Fibroblast of lung (primary cell): ENCODE measurements at regions not wholly inside any gene's neighbourhood (a gene's known extent, or its start where the extent isn't known, plus 50 kb on each side); places are given as distances from the start of the nearest gene placed in this dataset.

Experiments used
- EZH2 ChIP-seq: IDR thresholded peaks from 2 replicates; pipeline ENCODE4 v1.5.1; 2012; ENCODE audit warnings: low read length, control low read depth, mild to moderate bottlenecking; ENCODE audit errors: missing control alignments
- TF ChIP-seq, protein P1 (sequence below), 2 donors: IDR thresholded peaks in 1 of 2; conservative IDR thresholded peaks in 1 of 2; 1 replicate in 1 of 2; 2 replicates in 1 of 2; pipeline ENCODE4 v1.5.1; 2011 to 2012; ENCODE audit warnings: low read length in 2 of 2, control low read depth in 1 of 2, inconsistent platforms in 1 of 2, low read depth in 1 of 2, mild to moderate bottlenecking in 1 of 2

DNA sequence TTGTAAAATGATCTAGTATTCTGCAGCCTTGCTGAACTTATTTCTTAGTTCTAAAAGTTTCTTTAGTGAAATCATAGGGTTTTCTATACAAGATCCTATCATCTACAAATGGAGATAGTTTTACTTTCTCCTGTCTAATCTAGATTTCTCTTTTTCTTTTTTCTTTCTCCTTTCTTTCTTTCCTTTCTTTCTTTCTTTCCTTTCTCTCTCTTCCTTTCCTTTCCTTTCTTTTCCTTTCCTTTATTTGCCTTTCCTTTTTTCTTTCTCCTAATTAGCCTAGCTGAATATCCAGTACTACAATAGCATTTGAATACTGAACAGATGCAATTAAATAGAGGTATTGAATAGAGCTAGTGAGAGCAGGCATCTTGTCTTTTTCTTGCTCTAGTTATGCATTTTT, 186.6 kb upstream of the SPAG17 start:
- TF ChIP-seq, protein P1, sequence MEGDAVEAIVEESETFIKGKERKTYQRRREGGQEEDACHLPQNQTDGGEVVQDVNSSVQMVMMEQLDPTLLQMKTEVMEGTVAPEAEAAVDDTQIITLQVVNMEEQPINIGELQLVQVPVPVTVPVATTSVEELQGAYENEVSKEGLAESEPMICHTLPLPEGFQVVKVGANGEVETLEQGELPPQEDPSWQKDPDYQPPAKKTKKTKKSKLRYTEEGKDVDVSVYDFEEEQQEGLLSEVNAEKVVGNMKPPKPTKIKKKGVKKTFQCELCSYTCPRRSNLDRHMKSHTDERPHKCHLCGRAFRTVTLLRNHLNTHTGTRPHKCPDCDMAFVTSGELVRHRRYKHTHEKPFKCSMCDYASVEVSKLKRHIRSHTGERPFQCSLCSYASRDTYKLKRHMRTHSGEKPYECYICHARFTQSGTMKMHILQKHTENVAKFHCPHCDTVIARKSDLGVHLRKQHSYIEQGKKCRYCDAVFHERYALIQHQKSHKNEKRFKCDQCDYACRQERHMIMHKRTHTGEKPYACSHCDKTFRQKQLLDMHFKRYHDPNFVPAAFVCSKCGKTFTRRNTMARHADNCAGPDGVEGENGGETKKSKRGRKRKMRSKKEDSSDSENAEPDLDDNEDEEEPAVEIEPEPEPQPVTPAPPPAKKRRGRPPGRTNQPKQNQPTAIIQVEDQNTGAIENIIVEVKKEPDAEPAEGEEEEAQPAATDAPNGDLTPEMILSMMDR (conservative IDR thresholded peaks at IDR 0.05 in 1 of 2, IDR thresholded peaks at IDR 0.05 in 1 of 2; ENCODE audit: low read depth in 1 of 2, low read length in 2 of 2), result no peak
- TF ChIP-seq EZH2, result no peak
